SU-DHL-6 (cell line): ENCODE measurements at regions not wholly inside any gene's neighbourhood (a gene's known extent, or its start where the extent isn't known, plus 50 kb on each side); places are given as distances from the start of the nearest gene placed in this dataset.

Source experiments
- CTCF ChIP-seq: fragments of 200-600 bp; sonication (generic); IDR thresholded peaks from one replicate; pipeline ENCODE4 v1.5.1; 2017; ENCODE audit warnings: antibody characterized with exemption, mild to moderate bottlenecking, low read length, moderate library complexity; ENCODE audit not compliant: insufficient read depth, poor library complexity, severe bottlenecking
- EZH2phosphoT487 ChIP-seq: fragments of 200-600 bp; sonication (generic), shearing (Covaris generic); conservative IDR thresholded peaks from 2 replicates; pipeline ENCODE4 v1.6.1; 2018; ENCODE audit warnings: mild to moderate bottlenecking, antibody characterized with exemption, low read length, moderate library complexity, mixed read lengths

- TF ChIP-seq CTCF (no peak), EZH2phosphoT487 (no peak)
Measured at GRCh38 chr6:8658416-8658815, 223.1 kb upstream of the SLC35B3 start.
